ENCODE measurements at regions not wholly inside any gene's neighbourhood (a gene's known extent, or its start where the extent isn't known, plus 50 kb on each side); places are given as distances from the start of the nearest gene placed in this dataset.

- no peaks in the 10 kb centered on the region for H3K36me3 ChIP-seq (ENCODE audit: control insufficient read depth, insufficient read depth, low read length)
- H3K9me3 ChIP-seq (ENCODE audit: control insufficient read depth, low read depth, low read length): no peaks in the 10 kb centered on the region
- H3K27ac ChIP-seq (ENCODE audit: low read length): no peak overlapping the region
- 33% methylated on average over 1 of the region's 13 CpGs for WGBS (ENCODE audit: insufficient coverage, low lambda C conversion rate)
- H3K4me1 ChIP-seq (ENCODE audit: control insufficient read depth, insufficient read depth, low read length): no peaks in the 10 kb centered on the region
- H3K4me3 ChIP-seq (ENCODE audit: low read length): no peak overlapping the region
- DNase-seq: peak; percentile 10 to 33
- peaks cover 5% of the 10 kb centered on the region for H3K27me3 ChIP-seq (ENCODE audit: control insufficient read depth, insufficient read depth, low read length)
Measured at GRCh38 chr4:129167640-129168260, 71.8 kb downstream of the C4orf33 start.

GRCh38 chr4:129172181-129172580 lies 76.2 kb downstream of the C4orf33 start:
- H3K27ac ChIP-seq (ENCODE audit: low read length): no peak overlapping the region
- DNase-seq: no peak
- no peaks in the 10 kb centered on the region for H3K4me1 ChIP-seq (ENCODE audit: control insufficient read depth, insufficient read depth, low read length)
- no peaks in the 10 kb centered on the region for H3K9me3 ChIP-seq (ENCODE audit: control insufficient read depth, low read depth, low read length)
- peaks cover 5% of the 10 kb centered on the region for H3K27me3 ChIP-seq (ENCODE audit: control insufficient read depth, insufficient read depth, low read length)
- H3K36me3 ChIP-seq (ENCODE audit: control insufficient read depth, insufficient read depth, low read length): no peaks in the 10 kb centered on the region
- no peak overlapping the region for H3K4me3 ChIP-seq (ENCODE audit: low read length)

- no peaks in the 10 kb centered on the region for H3K9me3 ChIP-seq (ENCODE audit: control insufficient read depth, low read depth, low read length)
- no peak overlapping the region for H3K27ac ChIP-seq (ENCODE audit: low read length)
- WGBS (ENCODE audit: insufficient coverage, low lambda C conversion rate): no CpG with 5 or more reads among the region's 1 CpG
- H3K4me1 ChIP-seq (ENCODE audit: control insufficient read depth, insufficient read depth, low read length): no peaks in the 10 kb centered on the region
- no peaks in the 10 kb centered on the region for H3K27me3 ChIP-seq (ENCODE audit: control insufficient read depth, insufficient read depth, low read length)
- no peak for DNase-seq
- no peak overlapping the region for H3K4me3 ChIP-seq (ENCODE audit: low read length)
- no peaks in the 10 kb centered on the region for H3K36me3 ChIP-seq (ENCODE audit: control insufficient read depth, insufficient read depth, low read length)
Measured at GRCh38 chr4:129176864-129177263, 80.9 kb downstream of the C4orf33 start.

- no peak overlapping the region for H3K27ac ChIP-seq (ENCODE audit: low read length)
- H3K27me3 ChIP-seq (ENCODE audit: control insufficient read depth, insufficient read depth, low read length): no peaks in the 10 kb centered on the region
- no peak overlapping the region for H3K4me3 ChIP-seq (ENCODE audit: low read length)
- no peak for DNase-seq
- no peaks in the 10 kb centered on the region for H3K36me3 ChIP-seq (ENCODE audit: control insufficient read depth, insufficient read depth, low read length)
- no peaks in the 10 kb centered on the region for H3K9me3 ChIP-seq (ENCODE audit: control insufficient read depth, low read depth, low read length)
- no peaks in the 10 kb centered on the region for H3K4me1 ChIP-seq (ENCODE audit: control insufficient read depth, insufficient read depth, low read length)
- WGBS (ENCODE audit: insufficient coverage, low lambda C conversion rate): 93% methylated on average over 2 of the region's 2 CpGs
Measured at GRCh38 chr4:129179276-129179675, 83.3 kb downstream of the C4orf33 start.

GRCh38 chr4:129189630-129190029 lies 93.7 kb downstream of the C4orf33 start:
- DNase-seq: no peak
- H3K27me3 ChIP-seq (ENCODE audit: control insufficient read depth, insufficient read depth, low read length): no peaks in the 10 kb centered on the region
- WGBS (ENCODE audit: insufficient coverage, low lambda C conversion rate): 50% methylated on average over 1 of the region's 4 CpGs

GRCh38 chr4:129193357-129194100 lies 97.6 kb downstream of the C4orf33 start:
- H3K27ac ChIP-seq (ENCODE audit: low read length): no peak overlapping the region
- H3K36me3 ChIP-seq (ENCODE audit: control insufficient read depth, insufficient read depth, low read length): no peaks in the 10 kb centered on the region
- H3K9me3 ChIP-seq (ENCODE audit: control insufficient read depth, low read depth, low read length): no peaks in the 10 kb centered on the region
- WGBS (ENCODE audit: insufficient coverage, low lambda C conversion rate): 76% methylated on average over 3 of the region's 3 CpGs
- no peaks in the 10 kb centered on the region for H3K4me1 ChIP-seq (ENCODE audit: control insufficient read depth, insufficient read depth, low read length)
- DNase-seq: no peak
- no peaks in the 10 kb centered on the region for H3K27me3 ChIP-seq (ENCODE audit: control insufficient read depth, insufficient read depth, low read length)
- no peak overlapping the region for H3K4me3 ChIP-seq (ENCODE audit: low read length)

More at GRCh38 chr4:129189630-129190029, 93.7 kb downstream of the C4orf33 start:
- H3K27ac ChIP-seq (ENCODE audit: low read length): no peak overlapping the region
- no peaks in the 10 kb centered on the region for H3K36me3 ChIP-seq (ENCODE audit: control insufficient read depth, insufficient read depth, low read length)
- no peaks in the 10 kb centered on the region for H3K9me3 ChIP-seq (ENCODE audit: control insufficient read depth, low read depth, low read length)
- H3K4me3 ChIP-seq (ENCODE audit: low read length): no peak overlapping the region
- no peaks in the 10 kb centered on the region for H3K4me1 ChIP-seq (ENCODE audit: control insufficient read depth, insufficient read depth, low read length)

- no peak for DNase-seq
- no peak overlapping the region for H3K27ac ChIP-seq (ENCODE audit: low read length)
- WGBS (ENCODE audit: insufficient coverage, low lambda C conversion rate): no CpG with 5 or more reads among the region's 3 CpGs
- H3K4me1 ChIP-seq (ENCODE audit: control insufficient read depth, insufficient read depth, low read length): no peaks in the 10 kb centered on the region
- no peaks in the 10 kb centered on the region for H3K9me3 ChIP-seq (ENCODE audit: control insufficient read depth, low read depth, low read length)
- no peaks in the 10 kb centered on the region for H3K27me3 ChIP-seq (ENCODE audit: control insufficient read depth, insufficient read depth, low read length)
- no peaks in the 10 kb centered on the region for H3K36me3 ChIP-seq (ENCODE audit: control insufficient read depth, insufficient read depth, low read length)
- no peak overlapping the region for H3K4me3 ChIP-seq (ENCODE audit: low read length)
Measured at GRCh38 chr4:129208481-129208880, 112.5 kb downstream of the C4orf33 start.

- no peak for DNase-seq
- no CpG with 5 or more reads among the region's 1 CpG for WGBS (ENCODE audit: insufficient coverage, low lambda C conversion rate)
- Histone ChIP-seq H3K27ac (ENCODE audit: low read length) (no peak overlapping the region), H3K4me1 (ENCODE audit: control insufficient read depth, insufficient read depth, low read length) (no peaks in the 10 kb centered on the region), H3K9me3 (ENCODE audit: control insufficient read depth, low read depth, low read length) (no peaks in the 10 kb centered on the region), H3K4me3 (ENCODE audit: low read length) (no peak overlapping the region), H3K27me3 (ENCODE audit: control insufficient read depth, insufficient read depth, low read length) (no peaks in the 10 kb centered on the region), H3K36me3 (ENCODE audit: control insufficient read depth, insufficient read depth, low read length) (no peaks in the 10 kb centered on the region)
Measured at GRCh38 chr4:129213692-129214091, 117.7 kb downstream of the C4orf33 start.

- no peaks in the 10 kb centered on the region for H3K27me3 ChIP-seq (ENCODE audit: control insufficient read depth, insufficient read depth, low read length)
- WGBS (ENCODE audit: insufficient coverage, low lambda C conversion rate): 60% methylated on average over 1 of the region's 4 CpGs
- no peaks in the 10 kb centered on the region for H3K9me3 ChIP-seq (ENCODE audit: control insufficient read depth, low read depth, low read length)
- H3K4me3 ChIP-seq (ENCODE audit: low read length): no peak overlapping the region
- H3K27ac ChIP-seq (ENCODE audit: low read length): no peak overlapping the region
- no peak for DNase-seq
- no peaks in the 10 kb centered on the region for H3K4me1 ChIP-seq (ENCODE audit: control insufficient read depth, insufficient read depth, low read length)
- no peaks in the 10 kb centered on the region for H3K36me3 ChIP-seq (ENCODE audit: control insufficient read depth, insufficient read depth, low read length)
Measured at GRCh38 chr4:129218360-129218759, 122.4 kb downstream of the C4orf33 start.

GRCh38 chr4:129218897-129219296 lies 122.9 kb downstream of the C4orf33 start:
- H3K9me3 ChIP-seq (ENCODE audit: control insufficient read depth, low read depth, low read length): no peaks in the 10 kb centered on the region
- no peak overlapping the region for H3K27ac ChIP-seq (ENCODE audit: low read length)
- H3K4me3 ChIP-seq (ENCODE audit: low read length): no peak overlapping the region
- H3K4me1 ChIP-seq (ENCODE audit: control insufficient read depth, insufficient read depth, low read length): no peaks in the 10 kb centered on the region
- H3K27me3 ChIP-seq (ENCODE audit: control insufficient read depth, insufficient read depth, low read length): no peaks in the 10 kb centered on the region
- no CpG with 5 or more reads among the region's 1 CpG for WGBS (ENCODE audit: insufficient coverage, low lambda C conversion rate)
- no peak for DNase-seq
- H3K36me3 ChIP-seq (ENCODE audit: control insufficient read depth, insufficient read depth, low read length): no peaks in the 10 kb centered on the region

- DNase-seq: no peak
- Histone ChIP-seq H3K27me3 (ENCODE audit: control insufficient read depth, insufficient read depth, low read length) (no peaks in the 10 kb centered on the region), H3K4me3 (ENCODE audit: low read length) (no peak overlapping the region), H3K36me3 (ENCODE audit: control insufficient read depth, insufficient read depth, low read length) (no peaks in the 10 kb centered on the region), H3K9me3 (ENCODE audit: control insufficient read depth, low read depth, low read length) (no peaks in the 10 kb centered on the region), H3K27ac (ENCODE audit: low read length) (no peak overlapping the region), H3K4me1 (ENCODE audit: control insufficient read depth, insufficient read depth, low read length) (no peaks in the 10 kb centered on the region)
- WGBS (ENCODE audit: insufficient coverage, low lambda C conversion rate): no CpG with 5 or more reads among the region's 1 CpG
Measured at GRCh38 chr4:129220254-129220653, 124.3 kb downstream of the C4orf33 start.
